ENCODE measurements at regions not wholly inside any gene's neighbourhood (a gene's known extent, or its start where the extent isn't known, plus 50 kb on each side); places are given as distances from the start of the nearest gene placed in this dataset.

GRCh38 chr4:151475035-151475714, 66.2 kb downstream of the FHIP1A start:
- no peak for TF ChIP-seq CTCF (IDR thresholded peaks at IDR 0.05)
- no peak for TF ChIP-seq SIN3A (IDR thresholded peaks at IDR 0.05; ENCODE audit: borderline replicate concordance, insufficient read depth, low read depth, low read length)
- TF ChIP-seq, protein P1, sequence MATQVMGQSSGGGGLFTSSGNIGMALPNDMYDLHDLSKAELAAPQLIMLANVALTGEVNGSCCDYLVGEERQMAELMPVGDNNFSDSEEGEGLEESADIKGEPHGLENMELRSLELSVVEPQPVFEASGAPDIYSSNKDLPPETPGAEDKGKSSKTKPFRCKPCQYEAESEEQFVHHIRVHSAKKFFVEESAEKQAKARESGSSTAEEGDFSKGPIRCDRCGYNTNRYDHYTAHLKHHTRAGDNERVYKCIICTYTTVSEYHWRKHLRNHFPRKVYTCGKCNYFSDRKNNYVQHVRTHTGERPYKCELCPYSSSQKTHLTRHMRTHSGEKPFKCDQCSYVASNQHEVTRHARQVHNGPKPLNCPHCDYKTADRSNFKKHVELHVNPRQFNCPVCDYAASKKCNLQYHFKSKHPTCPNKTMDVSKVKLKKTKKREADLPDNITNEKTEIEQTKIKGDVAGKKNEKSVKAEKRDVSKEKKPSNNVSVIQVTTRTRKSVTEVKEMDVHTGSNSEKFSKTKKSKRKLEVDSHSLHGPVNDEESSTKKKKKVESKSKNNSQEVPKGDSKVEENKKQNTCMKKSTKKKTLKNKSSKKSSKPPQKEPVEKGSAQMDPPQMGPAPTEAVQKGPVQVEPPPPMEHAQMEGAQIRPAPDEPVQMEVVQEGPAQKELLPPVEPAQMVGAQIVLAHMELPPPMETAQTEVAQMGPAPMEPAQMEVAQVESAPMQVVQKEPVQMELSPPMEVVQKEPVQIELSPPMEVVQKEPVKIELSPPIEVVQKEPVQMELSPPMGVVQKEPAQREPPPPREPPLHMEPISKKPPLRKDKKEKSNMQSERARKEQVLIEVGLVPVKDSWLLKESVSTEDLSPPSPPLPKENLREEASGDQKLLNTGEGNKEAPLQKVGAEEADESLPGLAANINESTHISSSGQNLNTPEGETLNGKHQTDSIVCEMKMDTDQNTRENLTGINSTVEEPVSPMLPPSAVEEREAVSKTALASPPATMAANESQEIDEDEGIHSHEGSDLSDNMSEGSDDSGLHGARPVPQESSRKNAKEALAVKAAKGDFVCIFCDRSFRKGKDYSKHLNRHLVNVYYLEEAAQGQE (IDR thresholded peaks at IDR 0.05; ENCODE audit: insufficient read depth in 1 of 2, low read depth in 2 of 2, low read length in 1 of 2), result no peak
